GM12878 (cell line): ENCODE measurements at regions not wholly inside any gene's neighbourhood (a gene's known extent, or its start where the extent isn't known, plus 50 kb on each side); places are given as distances from the start of the nearest gene placed in this dataset.

Source experiments
- ATAC-seq: fragments of 200-7000 bp; cut with Tn5 transposase; 3 replicates; pipeline ENCODE4 v1.9.1; 2020; ENCODE audit warnings: mild to moderate bottlenecking, moderate library complexity
- BruUV-seq: library from RNA; stranded (reverse); fragments of 400-500 nt; replicated peaks from 2 replicates; lab custom pipeline; 2021; lab: Mats Ljungman, UMichigan
- CTCF ChIA-PET: fragments of 300-600 bp; sonication (Branson Sonifier 250); formaldehyde crosslinking; extraction: SDS; loops from one replicate; lab custom pipeline; 2021; ENCODE audit warnings: inconsistent platforms; lab: Yijun Ruan, JAX
- POLR2A ChIA-PET: fragments of 350-600 bp; formaldehyde crosslinking; extraction: SDS; loops from one replicate; lab custom pipeline; 2021; ENCODE audit warnings: inconsistent platforms; lab: Charles Lee
- RAD21 ChIA-PET: fragments of 300-600 bp; sonication (Branson Sonifier 250); formaldehyde crosslinking; loops from one replicate; lab custom pipeline; 2023; ENCODE audit warnings: antibody characterized with exemption; ENCODE audit not compliant: unreplicated experiment; lab: Charles Lee
- SMC1A ChIA-PET: fragments of 300-600 bp; sonication (Branson Sonifier 250); formaldehyde crosslinking; loops from one replicate; lab custom pipeline; 2023; ENCODE audit not compliant: unreplicated experiment, uncharacterized antibody; lab: Charles Lee
- DNase-seq: peaks from one replicate; pipeline ENCODE4 v3.0.0-alpha.2; 2011; ENCODE audit warnings: low read depth, low spot score
- FAIRE-seq: peaks from 3 replicates; lab custom pipeline; 2011; peaks lifted over from hg19 to GRCh38; lab: Jason Lieb, UNC
- H2AFZ ChIP-seq: 2 replicates; pipeline ENCODE4 v1.6.0; 2011; ENCODE audit warnings: low read depth, low read length, control low read depth; ENCODE audit not compliant: control insufficient read depth
- H3K27ac ChIP-seq: 2 replicates; pipeline ENCODE4 v1.5.1; 2011; ENCODE audit warnings: control low read depth; ENCODE audit not compliant: control insufficient read depth, insufficient read depth
- H3K27me3 ChIP-seq, 2 experiments: replicated peaks in 1 of 2; 2 replicates each; pipeline versions ENCODE4 v1.6.0 to v1.6.1; 2011; ENCODE audit warnings: low read length in 1 of 2; ENCODE audit not compliant: control insufficient read depth in 2 of 2, insufficient read depth in 2 of 2
- H3K36me3 ChIP-seq, 2 experiments: 2 replicates each; pipeline ENCODE4 v1.5.1; 2011; ENCODE audit warnings: low read length in 1 of 2; ENCODE audit not compliant: control insufficient read depth in 2 of 2, insufficient read depth in 2 of 2
- H3K4me1 ChIP-seq: 2 replicates; pipeline ENCODE4 v1.6.1; 2011; ENCODE audit warnings: mild to moderate bottlenecking, low read length, moderate library complexity, mixed read lengths; ENCODE audit not compliant: control insufficient read depth, insufficient read depth
- H3K4me2 ChIP-seq: 2 replicates; pipeline ENCODE4 v1.6.0; 2011; ENCODE audit warnings: control low read depth; ENCODE audit not compliant: control insufficient read depth, insufficient read depth
- H3K4me3 ChIP-seq: fragments of 200-600 bp; sonication (generic); 2 replicates; pipeline ENCODE4 v1.5.1; 2016
- H3K79me2 ChIP-seq: 2 replicates; pipeline ENCODE4 v1.6.0; 2011; ENCODE audit warnings: low read length; ENCODE audit not compliant: control insufficient read depth, insufficient read depth
- H3K9ac ChIP-seq: 2 replicates; pipeline ENCODE4 v1.8.0; 2011; ENCODE audit warnings: low read length, control low read depth, mixed read lengths; ENCODE audit not compliant: control insufficient read depth, insufficient read depth
- H3K9me3 ChIP-seq: replicated peaks from 3 replicates; pipeline ENCODE4 v1.5.1; 2011; ENCODE audit warnings: mild to moderate bottlenecking, low read length; ENCODE audit not compliant: control insufficient read depth, insufficient read depth
- H4K20me1 ChIP-seq: 2 replicates; pipeline ENCODE4 v1.6.0; 2011; ENCODE audit not compliant: control insufficient read depth, insufficient read depth
- ETV6 ChIP-seq, 2 experiments: fragments of 450-650 bp in 1 of 2; IDR thresholded peaks in 1 of 2; conservative IDR thresholded peaks in 1 of 2; 2 replicates each; pipeline ENCODE4 v1.6.1; 2014; ENCODE audit warnings: antibody characterized with exemption in 1 of 2, borderline replicate concordance in 1 of 2, low read depth in 1 of 2, mild to moderate bottlenecking in 1 of 2, moderate library complexity in 1 of 2
- KAT2A ChIP-seq: conservative IDR thresholded peaks from 2 replicates; pipeline ENCODE4 v1.6.1; 2011; ENCODE audit warnings: low read depth, low read length; ENCODE audit not compliant: control insufficient read depth
- MEF2B ChIP-seq: fragments of 450-650 bp; IDR thresholded peaks from 2 replicates; pipeline ENCODE4 v1.6.1; 2018; ENCODE audit warnings: mild to moderate bottlenecking, moderate library complexity; ENCODE audit not compliant: partially characterized antibody, poor library complexity, severe bottlenecking
- NRF1 ChIP-seq: conservative IDR thresholded peaks from 2 replicates; pipeline ENCODE4 v1.6.1; 2011; ENCODE audit warnings: mild to moderate bottlenecking, low read depth, low read length, improper control_type of control experiment
- PAX5 ChIP-seq: IDR thresholded peaks from 2 replicates; pipeline ENCODE4 v1.6.1; 2011; ENCODE audit warnings: low read depth, low read length, borderline replicate concordance
- RUNX3 ChIP-seq: IDR thresholded peaks from 2 replicates; pipeline ENCODE4 v1.6.1; 2012; ENCODE audit warnings: low read length, inconsistent platforms
- ZNF24 ChIP-seq: fragments of 450-650 bp; IDR thresholded peaks from 2 replicates; pipeline ENCODE4 v1.6.1; 2017; ENCODE audit warnings: antibody characterized with exemption, mild to moderate bottlenecking
- ZZZ3 ChIP-seq: IDR thresholded peaks from 2 replicates; pipeline ENCODE4 v1.6.1; 2011; ENCODE audit warnings: low read depth; ENCODE audit not compliant: control insufficient read depth, insufficient read length
- WGBS: methylation state at CpG from one replicate; pipeline ENCODE4 v1.1.6; 2016; ENCODE audit warnings: low lambda C conversion rate; ENCODE audit not compliant: insufficient replicate concordance, insufficient coverage; ENCODE audit errors: missing lambda C conversion rate; 5-methylcytosine and 5-hydroxymethylcytosine counted together
- in situ Hi-C: fragments of 300-500 bp; cut with MboI; formaldehyde crosslinking; loops from 9 replicates; pipeline ENCODE4 v1.14.3; 2018; ENCODE audit warnings: mixed read lengths
- intact Hi-C: fragments of 100-400 bp; cut with micrococcal nuclease; formaldehyde crosslinking; loops from one replicate; pipeline ENCODE4 v1.14.2; 2022; ENCODE audit not compliant: unreplicated experiment
- TF ChIP-seq, protein P1 (sequence below): IDR thresholded peaks from 2 replicates; pipeline ENCODE4 v1.6.1; 2012; ENCODE audit warnings: low read length, inconsistent platforms
- TF ChIP-seq, protein P2 (sequence below): fragments of 150-350 bp; IDR thresholded peaks from 2 replicates; pipeline ENCODE4 v1.6.1; 2016; ENCODE audit warnings: low read depth, low read length
- TF ChIP-seq, protein P3 (sequence below): IDR thresholded peaks from 2 replicates; pipeline ENCODE4 v1.6.1; 2012; ENCODE audit warnings: low read depth, low read length, improper control_type of control experiment

DNA sequence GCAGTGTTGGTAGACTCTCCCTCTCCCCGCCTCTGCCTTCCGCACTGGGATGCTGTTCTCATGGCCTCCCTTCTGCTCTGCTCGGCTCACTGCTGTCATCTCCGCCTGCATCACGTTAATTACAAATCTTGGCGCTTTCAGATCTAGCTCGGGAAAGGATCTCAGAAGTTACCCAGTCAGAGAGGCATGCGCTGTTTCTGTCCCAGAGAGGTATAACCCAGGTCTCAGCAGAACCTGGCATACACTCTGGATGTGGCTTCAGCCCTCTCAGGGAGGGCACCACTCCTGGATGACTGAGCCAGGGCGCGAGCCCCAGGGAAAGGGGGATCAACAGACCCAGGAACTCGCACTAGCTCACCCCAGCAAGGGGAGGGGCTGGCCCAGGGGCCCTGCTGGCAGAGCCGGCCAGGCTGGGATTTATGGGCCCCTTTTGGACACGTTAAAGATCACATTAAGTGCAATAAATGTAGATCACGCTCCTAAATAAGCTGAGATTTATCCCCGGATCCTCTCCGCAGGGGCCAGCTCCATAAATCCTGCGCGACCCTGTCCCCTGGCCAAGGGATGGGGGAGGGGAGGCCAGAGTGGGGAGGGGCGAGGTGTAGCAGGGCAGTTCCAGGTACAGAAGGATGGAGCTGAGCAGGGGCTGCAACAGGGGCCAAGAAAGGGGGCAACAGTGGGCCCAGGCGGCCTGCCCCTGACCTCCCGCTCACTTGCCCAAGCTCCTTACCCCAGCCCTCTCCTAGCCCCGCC is 101.3 kb upstream of the ZBTB40 start:
- Histone ChIP-seq H3K27me3 (peaks cover 0 to 2% of the 10 kb centered on the region in 2 experiments; a peak in 3 of 4 replicates), H3K36me3 (no peaks in the 10 kb centered on the region), H3K9me3 (no peaks in the 10 kb centered on the region), H3K4me1 (no peaks in the 10 kb centered on the region), H2AFZ (no peak overlapping the region), H4K20me1 (no peaks in the 10 kb centered on the region), H3K9ac (no peak overlapping the region), H3K27ac (no peak overlapping the region), H3K79me2 (no peaks in the 10 kb centered on the region), H3K4me3 (no peak overlapping the region), H3K4me2 (no peak overlapping the region)
- BruUV-seq, result no TSS peak
- SMC1A ChIA-PET, result no interaction called here
- CTCF ChIA-PET, result interaction anchor here (0.6 kb wide), 1 partner anchor 22 kb away, joined by 3 read pairs; no protein-coding TSS in a partner anchor
- in situ Hi-C loops (no loop called here), intact Hi-C loops (no loop called here)
- DNase-seq (no peak), FAIRE-seq (no peak), ATAC-seq (no peak)
- RAD21 ChIA-PET, result no interaction called here
- POLR2A ChIA-PET, result no interaction called here
- 12% methylated on average over 19 of the region's 22 CpGs for WGBS
- no peak for TF ChIP-seq ZZZ3
- TF ChIP-seq PAX5, result no peak
- TF ChIP-seq, protein P1, sequence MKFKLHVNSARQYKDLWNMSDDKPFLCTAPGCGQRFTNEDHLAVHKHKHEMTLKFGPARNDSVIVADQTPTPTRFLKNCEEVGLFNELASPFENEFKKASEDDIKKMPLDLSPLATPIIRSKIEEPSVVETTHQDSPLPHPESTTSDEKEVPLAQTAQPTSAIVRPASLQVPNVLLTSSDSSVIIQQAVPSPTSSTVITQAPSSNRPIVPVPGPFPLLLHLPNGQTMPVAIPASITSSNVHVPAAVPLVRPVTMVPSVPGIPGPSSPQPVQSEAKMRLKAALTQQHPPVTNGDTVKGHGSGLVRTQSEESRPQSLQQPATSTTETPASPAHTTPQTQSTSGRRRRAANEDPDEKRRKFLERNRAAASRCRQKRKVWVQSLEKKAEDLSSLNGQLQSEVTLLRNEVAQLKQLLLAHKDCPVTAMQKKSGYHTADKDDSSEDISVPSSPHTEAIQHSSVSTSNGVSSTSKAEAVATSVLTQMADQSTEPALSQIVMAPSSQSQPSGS, result no peak
- TF ChIP-seq, protein P2, sequence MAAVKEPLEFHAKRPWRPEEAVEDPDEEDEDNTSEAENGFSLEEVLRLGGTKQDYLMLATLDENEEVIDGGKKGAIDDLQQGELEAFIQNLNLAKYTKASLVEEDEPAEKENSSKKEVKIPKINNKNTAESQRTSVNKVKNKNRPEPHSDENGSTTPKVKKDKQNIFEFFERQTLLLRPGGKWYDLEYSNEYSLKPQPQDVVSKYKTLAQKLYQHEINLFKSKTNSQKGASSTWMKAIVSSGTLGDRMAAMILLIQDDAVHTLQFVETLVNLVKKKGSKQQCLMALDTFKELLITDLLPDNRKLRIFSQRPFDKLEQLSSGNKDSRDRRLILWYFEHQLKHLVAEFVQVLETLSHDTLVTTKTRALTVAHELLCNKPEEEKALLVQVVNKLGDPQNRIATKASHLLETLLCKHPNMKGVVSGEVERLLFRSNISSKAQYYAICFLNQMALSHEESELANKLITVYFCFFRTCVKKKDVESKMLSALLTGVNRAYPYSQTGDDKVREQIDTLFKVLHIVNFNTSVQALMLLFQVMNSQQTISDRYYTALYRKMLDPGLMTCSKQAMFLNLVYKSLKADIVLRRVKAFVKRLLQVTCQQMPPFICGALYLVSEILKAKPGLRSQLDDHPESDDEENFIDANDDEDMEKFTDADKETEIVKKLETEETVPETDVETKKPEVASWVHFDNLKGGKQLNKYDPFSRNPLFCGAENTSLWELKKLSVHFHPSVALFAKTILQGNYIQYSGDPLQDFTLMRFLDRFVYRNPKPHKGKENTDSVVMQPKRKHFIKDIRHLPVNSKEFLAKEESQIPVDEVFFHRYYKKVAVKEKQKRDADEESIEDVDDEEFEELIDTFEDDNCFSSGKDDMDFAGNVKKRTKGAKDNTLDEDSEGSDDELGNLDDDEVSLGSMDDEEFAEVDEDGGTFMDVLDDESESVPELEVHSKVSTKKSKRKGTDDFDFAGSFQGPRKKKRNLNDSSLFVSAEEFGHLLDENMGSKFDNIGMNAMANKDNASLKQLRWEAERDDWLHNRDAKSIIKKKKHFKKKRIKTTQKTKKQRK, result no peak
- TF ChIP-seq, protein P3, sequence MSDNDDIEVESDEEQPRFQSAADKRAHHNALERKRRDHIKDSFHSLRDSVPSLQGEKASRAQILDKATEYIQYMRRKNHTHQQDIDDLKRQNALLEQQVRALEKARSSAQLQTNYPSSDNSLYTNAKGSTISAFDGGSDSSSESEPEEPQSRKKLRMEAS, result no peak
- no peak for TF ChIP-seq ETV6 (conservative IDR thresholded peaks at IDR 0.05 in 1 of 2, IDR thresholded peaks at IDR 0.05 in 1 of 2; ENCODE audit: borderline replicate concordance in 1 of 2, low read depth in 1 of 2)
- TF ChIP-seq KAT2A, result no peak
- no peak for TF ChIP-seq NRF1
- no peak for TF ChIP-seq ZNF24
- no peak for TF ChIP-seq MEF2B
- no peak for TF ChIP-seq RUNX3
